GM19455 (cell line): ENCODE measurements at regions not wholly inside any gene's neighbourhood (a gene's known extent, or its start where the extent isn't known, plus 50 kb on each side); places are given as distances from the start of the nearest gene placed in this dataset.

Experiments used
- ATAC-seq: cut with Tn5 transposase; IDR thresholded peaks from one replicate; pipeline ENCODE4 v1.9.1; 2021; ENCODE audit not compliant: unreplicated experiment

- no peak for ATAC-seq
Measured at GRCh38 chr5:88545338-88545737, 276.7 kb upstream of the TMEM161B start.

GRCh38 chr5:88544671-88545070, 276.0 kb upstream of the TMEM161B start:
- ATAC-seq, result no peak

- no peak for ATAC-seq
Measured at GRCh38 chr5:88544136-88544645, 275.5 kb upstream of the TMEM161B start.

GRCh38 chr5:88542786-88543185, 274.1 kb upstream of the TMEM161B start:
- ATAC-seq, result no peak

GRCh38 chr5:88540471-88541115, 271.9 kb upstream of the TMEM161B start:
- no peak for ATAC-seq

GRCh38 chr5:88539693-88540365, 271.2 kb upstream of the TMEM161B start:
- no peak for ATAC-seq

GRCh38 chr5:88539026-88539425, 270.4 kb upstream of the TMEM161B start:
- no peak for ATAC-seq

- ATAC-seq, result no peak
Measured at GRCh38 chr5:88536146-88536545, 267.5 kb upstream of the TMEM161B start.

GRCh38 chr5:88524941-88525340, 256.3 kb upstream of the TMEM161B start:
- ATAC-seq, result no peak

GRCh38 chr5:88519066-88519465, 250.4 kb upstream of the TMEM161B start:
- ATAC-seq, result no peak

- no peak for ATAC-seq
Measured at GRCh38 chr5:88518131-88519016, 249.7 kb upstream of the TMEM161B start.

- no peak for ATAC-seq
Measured at GRCh38 chr5:88515881-88516819, 247.5 kb upstream of the TMEM161B start.

GRCh38 chr5:88515068-88515467, 246.4 kb upstream of the TMEM161B start:
- no peak for ATAC-seq

GRCh38 chr5:88509403-88509802, 240.8 kb upstream of the TMEM161B start:
- ATAC-seq, result no peak

- ATAC-seq, result no peak
Measured at GRCh38 chr5:88507261-88507660, 238.6 kb upstream of the TMEM161B start.

- no peak for ATAC-seq
Measured at GRCh38 chr5:88503406-88503805, 234.8 kb upstream of the TMEM161B start.

GRCh38 chr5:88503041-88503345, 234.3 kb upstream of the TMEM161B start:
- ATAC-seq, result no peak

- ATAC-seq, result peak; percentile 92
Measured at GRCh38 chr5:88502179-88503040, 233.8 kb upstream of the TMEM161B start.

- ATAC-seq, result no peak
Measured at GRCh38 chr5:88495810-88496209, 227.2 kb upstream of the TMEM161B start.

GRCh38 chr5:88490874-88491273, 222.2 kb upstream of the TMEM161B start:
- no peak for ATAC-seq
